NB4 (cell line): ENCODE measurements at regions not wholly inside any gene's neighbourhood (a gene's known extent, or its start where the extent isn't known, plus 50 kb on each side); places are given as distances from the start of the nearest gene placed in this dataset.

Experiments
- MAX ChIP-seq: IDR thresholded peaks from 2 replicates; pipeline ENCODE4 v1.6.1; 2011; ENCODE audit warnings: low read depth, low read length
- MYC ChIP-seq: IDR thresholded peaks from 2 replicates; pipeline ENCODE4 v1.6.1; 2011; ENCODE audit warnings: low read depth, low read length
- POLR2A ChIP-seq: IDR thresholded peaks from 2 replicates; pipeline ENCODE4 v1.6.1; 2011; ENCODE audit warnings: mild to moderate bottlenecking; ENCODE audit not compliant: insufficient read length; ENCODE audit errors: extremely low read depth
- TF ChIP-seq, protein P1 (sequence below): IDR thresholded peaks from one replicate; pipeline ENCODE4 v1.5.1; 2012; ENCODE audit warnings: low read depth, low read length

DNA sequence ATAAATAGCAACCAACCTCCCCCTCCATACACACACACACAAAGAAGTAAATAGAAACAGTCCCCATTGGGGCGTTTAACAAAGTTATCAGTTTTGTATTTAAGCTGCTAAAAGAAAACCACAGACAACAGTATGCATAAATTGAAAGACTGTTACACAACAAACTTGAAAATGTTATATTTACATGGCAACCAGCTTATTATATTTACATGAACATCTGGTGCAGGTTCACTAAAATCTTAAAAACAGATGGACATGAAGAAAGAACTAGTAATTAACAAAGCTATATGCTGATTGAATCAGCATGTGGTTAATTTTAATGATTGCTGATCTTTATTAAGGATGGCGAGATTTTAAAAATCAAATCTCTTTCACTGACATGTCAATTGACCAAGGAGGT is 384.7 kb downstream of the LRRIQ3 start:
- TF ChIP-seq, protein P1, sequence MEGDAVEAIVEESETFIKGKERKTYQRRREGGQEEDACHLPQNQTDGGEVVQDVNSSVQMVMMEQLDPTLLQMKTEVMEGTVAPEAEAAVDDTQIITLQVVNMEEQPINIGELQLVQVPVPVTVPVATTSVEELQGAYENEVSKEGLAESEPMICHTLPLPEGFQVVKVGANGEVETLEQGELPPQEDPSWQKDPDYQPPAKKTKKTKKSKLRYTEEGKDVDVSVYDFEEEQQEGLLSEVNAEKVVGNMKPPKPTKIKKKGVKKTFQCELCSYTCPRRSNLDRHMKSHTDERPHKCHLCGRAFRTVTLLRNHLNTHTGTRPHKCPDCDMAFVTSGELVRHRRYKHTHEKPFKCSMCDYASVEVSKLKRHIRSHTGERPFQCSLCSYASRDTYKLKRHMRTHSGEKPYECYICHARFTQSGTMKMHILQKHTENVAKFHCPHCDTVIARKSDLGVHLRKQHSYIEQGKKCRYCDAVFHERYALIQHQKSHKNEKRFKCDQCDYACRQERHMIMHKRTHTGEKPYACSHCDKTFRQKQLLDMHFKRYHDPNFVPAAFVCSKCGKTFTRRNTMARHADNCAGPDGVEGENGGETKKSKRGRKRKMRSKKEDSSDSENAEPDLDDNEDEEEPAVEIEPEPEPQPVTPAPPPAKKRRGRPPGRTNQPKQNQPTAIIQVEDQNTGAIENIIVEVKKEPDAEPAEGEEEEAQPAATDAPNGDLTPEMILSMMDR, result no peak
- TF ChIP-seq MYC, result no peak
- TF ChIP-seq MAX, result no peak
- no peak for TF ChIP-seq POLR2A
